ENCODE measurements at regions not wholly inside any gene's neighbourhood (a gene's known extent, or its start where the extent isn't known, plus 50 kb on each side); places are given as distances from the start of the nearest gene placed in this dataset.
"Not testable (repeated sequence)": the region's sequence is repeated elsewhere in the genome, so short reads cannot be mapped to it uniquely, and the experiment has no call there.

DNA sequence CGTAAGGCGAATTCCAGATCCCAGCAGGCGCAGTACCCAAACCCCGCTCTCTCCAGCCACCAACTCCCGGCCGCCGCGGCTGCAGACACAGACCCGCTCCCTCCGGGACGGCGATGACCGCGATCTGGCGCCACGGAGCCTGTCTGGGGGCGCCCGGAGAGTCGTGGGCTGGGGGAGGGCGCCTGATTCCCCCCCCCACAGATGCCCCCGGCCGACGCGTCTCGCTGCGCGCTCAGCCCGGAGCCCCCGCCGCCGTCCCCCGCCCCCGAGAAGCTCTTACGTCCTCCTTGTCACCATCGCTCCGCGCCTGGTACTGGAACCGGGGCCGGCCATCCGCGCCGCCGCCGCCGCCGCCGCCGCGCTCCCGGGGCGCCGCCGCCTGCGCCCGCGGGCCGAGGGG lies 173.6 kb downstream of the ATP6V0E2 start:
- H3K9me3 Mint-ChIP-seq; DNase-seq; H3K36me3 Mint-ChIP-seq (ENCODE audit: insufficient read depth): not testable (repeated sequence)
- peaks cover 37% of the 10 kb centered on the region for H3K27me3 Mint-ChIP-seq (ENCODE audit: low read depth)
- peak overlapping the region; percentile 70 for H3K4me3 Mint-ChIP-seq
- ATAC-seq = peak; percentile 26 to 34
- H3K4me1 Mint-ChIP-seq (ENCODE audit: low read depth) = peaks cover 13% of the 10 kb centered on the region

DNA sequence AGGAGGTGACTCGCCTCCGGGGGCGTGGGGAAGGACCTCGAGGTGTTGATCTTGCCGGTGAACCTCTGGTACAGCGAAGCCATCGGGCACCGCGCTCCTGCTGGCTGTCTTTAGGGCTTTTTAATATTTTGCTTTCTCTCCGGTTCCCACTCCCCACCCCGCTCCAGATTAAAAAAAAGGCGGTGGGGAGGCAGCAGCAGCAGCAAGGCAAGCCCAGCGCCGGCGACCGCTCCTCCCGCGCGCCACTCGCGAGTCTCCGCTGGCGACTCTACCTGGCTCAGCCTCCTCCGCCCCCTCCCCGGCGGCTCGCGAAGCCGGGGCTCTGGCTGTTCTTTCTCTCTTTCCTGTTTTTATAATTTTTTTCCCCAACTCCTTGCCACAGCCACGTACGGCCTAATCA lies 174.0 kb downstream of the ATP6V0E2 start:
- Mint-ChIP-seq H3K4me3 (peak overlapping the region; percentile 72), H3K4me1 (ENCODE audit: low read depth) (peaks cover 13% of the 10 kb centered on the region), H3K27me3 (ENCODE audit: low read depth) (peaks cover 37% of the 10 kb centered on the region)
- not testable (repeated sequence) for DNase-seq; H3K9me3 Mint-ChIP-seq; H3K36me3 Mint-ChIP-seq (ENCODE audit: insufficient read depth)
- ATAC-seq = peak; percentile 33 to 34

DNA sequence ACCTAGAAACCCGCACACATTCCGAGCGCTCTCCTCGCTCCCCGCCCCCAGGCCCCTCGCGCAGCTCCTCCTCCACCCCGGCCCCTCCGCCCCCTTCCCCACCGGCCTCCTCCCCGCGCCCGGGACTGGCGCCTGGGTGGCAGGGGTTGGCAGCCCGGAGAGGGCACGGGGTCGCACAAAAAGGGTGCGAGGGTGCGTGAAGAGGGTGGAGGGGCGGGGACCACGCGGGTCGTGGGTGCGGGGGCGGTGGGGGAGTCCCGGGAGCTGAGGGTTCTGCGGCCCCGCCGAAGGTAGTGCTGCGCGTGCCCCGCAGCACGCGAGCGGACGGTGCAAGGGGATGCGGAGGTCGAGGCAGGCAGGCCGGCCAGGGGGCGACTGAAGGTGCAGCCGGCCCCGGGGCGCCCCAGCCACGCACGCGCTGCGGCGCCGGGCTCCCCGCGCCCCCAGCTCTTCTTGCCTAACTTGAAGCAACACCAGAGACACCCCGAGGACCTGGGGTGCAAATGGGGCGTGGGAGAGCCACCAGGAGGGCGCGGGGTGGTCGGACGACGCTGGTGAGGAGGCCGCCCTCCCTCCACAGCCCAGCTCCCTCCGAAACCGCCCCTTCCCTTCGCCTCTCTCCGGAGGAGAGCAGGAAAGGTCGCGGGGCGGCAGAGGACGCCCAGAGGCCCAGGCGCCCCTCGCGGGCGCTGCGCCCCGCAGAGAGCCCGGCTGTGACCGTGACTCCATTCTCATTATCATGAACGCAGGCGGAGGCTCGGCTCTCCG lies 174.7 kb downstream of the ATP6V0E2 start:
- peak; percentile 46 to 58 for ATAC-seq
- Mint-ChIP-seq H3K27me3 (ENCODE audit: low read depth) (peaks cover 37% of the 10 kb centered on the region), H3K4me3 (peak overlapping the region; percentile 72), H3K4me1 (ENCODE audit: low read depth) (peaks cover 13% of the 10 kb centered on the region)
- not testable (repeated sequence) for H3K36me3 Mint-ChIP-seq (ENCODE audit: insufficient read depth); H3K9me3 Mint-ChIP-seq; DNase-seq

DNA sequence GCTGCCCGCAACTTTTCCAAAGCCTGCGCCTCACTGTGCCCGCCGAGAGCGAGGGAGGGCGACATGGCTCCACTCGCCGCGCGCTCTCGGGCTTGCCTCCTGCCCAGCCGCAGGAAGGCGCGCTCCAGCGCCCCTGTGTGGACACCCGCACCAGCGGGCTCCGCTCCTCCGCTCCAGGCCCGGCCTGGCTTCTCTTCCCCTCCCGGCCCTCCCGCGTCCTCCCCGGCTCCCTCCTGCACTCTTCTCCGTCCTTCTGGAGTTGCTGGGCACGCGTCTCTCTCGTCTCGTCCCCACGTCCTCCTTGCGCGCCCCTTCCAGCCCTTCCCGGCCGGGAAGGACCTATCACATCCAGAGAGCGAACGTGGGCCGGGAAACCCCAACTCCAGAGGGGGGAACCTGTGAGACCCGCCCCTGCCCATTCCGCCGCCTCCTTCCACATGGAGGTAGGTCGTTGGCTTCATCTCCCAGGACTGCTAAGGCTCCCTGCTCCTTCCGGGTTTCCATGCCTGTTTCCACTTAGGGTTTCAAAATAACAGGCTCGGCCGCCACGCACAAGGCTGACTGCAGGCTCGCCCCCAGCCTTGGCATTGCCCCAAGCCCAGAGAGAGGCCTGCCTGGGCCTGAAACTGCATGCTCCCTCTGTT lies 175.4 kb downstream of the ATP6V0E2 start:
- Mint-ChIP-seq H3K4me3 (peak overlapping the region; percentile 64), H3K27me3 (ENCODE audit: low read depth) (peaks cover 34% of the 10 kb centered on the region), H3K4me1 (ENCODE audit: low read depth) (peaks cover 13% of the 10 kb centered on the region)
- not testable (repeated sequence) for H3K36me3 Mint-ChIP-seq (ENCODE audit: insufficient read depth); H3K9me3 Mint-ChIP-seq; DNase-seq
- peak; percentile 75 to 79 for ATAC-seq

DNA sequence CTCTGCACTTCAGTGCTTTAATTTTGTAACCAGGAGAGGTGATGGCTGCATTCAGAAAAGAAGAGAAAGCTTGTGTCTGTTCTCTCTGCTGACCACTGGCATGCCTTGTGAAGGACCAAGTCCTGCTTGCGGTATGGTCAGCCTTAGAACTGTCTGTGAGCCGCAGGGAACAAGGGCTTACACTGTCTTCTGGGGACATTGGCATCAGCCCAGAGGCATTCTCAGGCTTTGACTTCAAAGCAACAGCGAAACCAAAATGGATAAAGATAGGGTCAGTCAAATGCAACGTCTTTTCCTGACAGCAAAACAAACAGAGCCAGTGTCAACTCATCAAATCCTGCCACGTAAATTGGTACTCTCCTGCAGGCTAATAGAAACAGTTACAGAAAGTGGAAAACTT lies 179.6 kb downstream of the ATP6V0E2 start:
- not testable (repeated sequence) for DNase-seq; H3K9me3 Mint-ChIP-seq; H3K4me3 Mint-ChIP-seq; ATAC-seq; H3K36me3 Mint-ChIP-seq (ENCODE audit: insufficient read depth); H3K4me1 Mint-ChIP-seq (ENCODE audit: low read depth)
- H3K27me3 Mint-ChIP-seq (ENCODE audit: low read depth) = peaks cover 12% of the 10 kb centered on the region

DNA sequence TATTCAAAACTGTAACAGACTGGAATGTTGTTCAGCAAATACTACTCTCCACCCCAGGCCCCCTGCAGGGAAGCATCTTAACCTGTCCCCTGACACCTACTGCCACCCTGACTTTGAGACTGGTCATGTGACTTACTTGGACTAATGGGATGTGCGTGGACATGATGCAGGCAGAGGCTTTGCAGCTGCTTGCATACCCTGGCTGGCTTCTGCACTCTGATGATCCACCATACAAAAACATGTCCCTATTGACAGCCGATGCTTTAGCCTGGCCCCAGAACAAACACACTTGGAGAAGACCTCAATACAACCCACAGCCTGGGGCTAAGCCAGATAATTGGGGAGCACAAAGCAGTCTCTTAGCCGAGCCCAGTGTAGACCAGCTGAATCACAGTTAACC lies 180.5 kb downstream of the ATP6V0E2 start:
- H3K4me3 Mint-ChIP-seq, ATAC-seq: not testable (repeated sequence)

DNA sequence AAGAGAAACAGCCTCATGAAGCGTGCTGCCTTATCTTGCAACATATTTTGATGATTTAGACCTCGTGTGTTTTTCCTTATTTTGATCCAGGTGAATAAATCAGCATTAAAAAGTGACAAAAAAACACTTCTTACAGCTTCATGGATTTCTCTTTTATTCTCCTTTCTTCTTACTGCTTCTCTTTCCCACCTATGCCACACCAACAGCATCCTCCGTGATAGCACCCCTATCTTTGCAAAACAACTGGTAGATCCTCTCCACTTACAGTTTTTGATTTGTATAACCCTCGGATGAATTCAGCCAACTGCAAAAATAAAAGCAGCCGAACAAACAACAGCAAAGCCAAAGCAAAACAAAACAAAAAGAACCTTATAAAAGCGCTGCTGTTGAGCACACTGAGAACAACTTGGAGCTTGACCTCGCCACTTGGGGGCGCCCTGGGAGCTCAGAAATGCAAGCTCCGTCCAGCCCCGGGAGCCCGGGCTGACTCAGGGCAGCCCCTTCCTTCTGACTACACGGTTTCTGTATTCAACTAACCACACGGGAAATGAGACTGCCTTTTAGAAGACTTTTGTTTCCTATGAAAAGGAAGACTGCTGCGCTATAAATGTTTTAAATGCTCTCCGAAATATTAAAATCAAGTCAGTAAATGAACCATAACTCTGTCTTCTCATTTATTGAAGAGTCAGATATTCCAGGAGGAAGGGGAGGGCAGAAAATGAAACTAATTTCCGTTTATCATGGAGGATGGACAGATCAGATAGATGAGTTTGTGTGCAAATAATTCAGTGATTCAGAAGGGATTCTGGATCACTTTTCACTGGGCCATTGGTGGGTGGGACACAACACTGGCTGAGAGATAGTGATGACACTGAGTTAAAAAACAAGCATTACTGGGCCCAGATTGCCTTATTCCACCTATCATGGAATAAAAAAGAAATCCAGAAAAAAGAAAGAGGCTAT lies 186.8 kb downstream of the ATP6V0E2 start:
- ATAC-seq = peak; percentile 98 to 100
- H3K36me3 Mint-ChIP-seq (ENCODE audit: insufficient read depth); H3K4me1 Mint-ChIP-seq (ENCODE audit: low read depth); H3K9me3 Mint-ChIP-seq; H3K4me3 Mint-ChIP-seq; H3K27me3 Mint-ChIP-seq (ENCODE audit: low read depth): not testable (repeated sequence)
- peak; percentile 84 for DNase-seq

More for the DNA sequence above, 180.5 kb downstream of the ATP6V0E2 start:
- DNase-seq; H3K27me3 Mint-ChIP-seq (ENCODE audit: low read depth); H3K4me1 Mint-ChIP-seq (ENCODE audit: low read depth); H3K9me3 Mint-ChIP-seq; H3K36me3 Mint-ChIP-seq (ENCODE audit: insufficient read depth): not testable (repeated sequence)

DNA sequence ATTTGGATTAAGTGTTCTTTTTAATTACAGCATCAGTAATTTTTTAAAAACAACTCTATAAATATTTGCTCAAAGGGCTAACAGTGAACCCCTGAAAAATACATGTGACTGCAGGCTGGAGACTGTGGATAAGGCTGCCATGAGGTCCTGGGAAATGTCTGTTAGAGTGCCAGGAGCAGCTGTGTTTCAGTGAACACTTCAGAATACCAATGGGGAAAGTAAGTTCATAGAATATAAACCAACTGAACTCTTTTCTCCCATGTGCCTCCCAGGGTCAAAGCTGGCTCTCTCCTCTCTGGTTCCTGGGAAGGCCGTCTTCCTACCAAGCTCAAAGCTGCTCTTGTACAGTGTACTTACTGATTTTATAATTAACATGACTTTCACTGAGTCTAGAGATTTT lies 189.4 kb downstream of the ATP6V0E2 start:
- not testable (repeated sequence) for ATAC-seq; DNase-seq; H3K9me3 Mint-ChIP-seq; H3K27me3 Mint-ChIP-seq (ENCODE audit: low read depth); H3K4me1 Mint-ChIP-seq (ENCODE audit: low read depth); H3K4me3 Mint-ChIP-seq; H3K36me3 Mint-ChIP-seq (ENCODE audit: insufficient read depth)

DNA sequence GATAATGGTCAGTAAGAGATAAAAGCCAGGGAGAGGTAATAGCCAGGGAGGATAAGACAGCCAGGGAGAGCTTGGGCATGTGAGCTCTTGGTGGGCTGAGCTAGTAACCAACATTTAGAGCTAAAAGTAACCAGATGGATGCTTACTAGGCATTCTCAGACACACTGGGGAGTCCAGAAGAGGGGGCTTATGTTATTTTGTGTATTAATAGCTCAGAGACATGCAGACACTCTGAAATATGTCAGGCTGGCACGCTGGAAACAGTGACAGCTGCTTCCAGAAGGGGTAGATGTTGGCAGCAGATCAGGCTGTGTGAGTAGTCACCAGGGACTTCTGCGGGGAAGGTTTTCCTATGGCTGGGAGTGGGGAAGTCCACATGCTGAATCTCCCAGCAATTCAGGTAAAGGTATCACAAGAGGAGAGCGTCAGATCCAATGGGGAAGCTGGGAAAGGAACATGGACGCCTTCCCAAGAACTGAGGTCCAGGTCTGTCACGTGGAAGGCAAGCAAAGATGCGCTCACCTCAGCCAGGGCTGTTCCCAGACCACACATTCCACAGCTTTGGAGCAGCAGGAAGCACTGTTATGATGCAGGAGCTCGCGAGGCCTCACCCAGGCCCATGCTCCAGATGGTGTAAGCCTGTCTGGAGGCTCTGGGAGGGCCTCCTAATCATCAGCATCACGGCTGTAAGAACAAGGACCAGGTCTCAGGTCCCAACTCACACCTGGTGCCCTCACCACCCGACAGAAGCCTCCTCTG lies 196.0 kb downstream of the ATP6V0E2 start:
- H3K36me3 Mint-ChIP-seq (ENCODE audit: insufficient read depth); ATAC-seq: not testable (repeated sequence)

DNA sequence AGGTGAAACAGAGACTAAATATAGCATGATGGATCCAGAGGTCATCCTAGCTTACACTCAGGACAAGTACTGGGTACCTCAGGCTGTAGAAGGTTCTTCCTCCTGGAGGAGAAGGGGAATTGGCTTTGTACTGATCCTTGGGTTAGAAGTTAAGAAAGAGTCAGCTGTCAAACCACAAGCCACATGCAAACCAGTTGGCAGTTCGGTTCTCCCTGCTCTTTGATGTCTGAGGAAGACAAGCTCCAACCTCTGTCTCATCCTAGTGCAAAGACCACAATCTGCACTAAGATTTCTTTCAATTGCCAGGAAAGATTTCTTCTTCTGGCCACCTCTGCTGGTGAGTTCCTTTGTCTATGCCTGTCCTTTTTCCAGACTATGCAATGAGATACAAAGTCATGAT lies 203.8 kb downstream of the ATP6V0E2 start:
- H3K4me1 Mint-ChIP-seq (ENCODE audit: low read depth); ATAC-seq; H3K9me3 Mint-ChIP-seq; DNase-seq; H3K27me3 Mint-ChIP-seq (ENCODE audit: low read depth); H3K36me3 Mint-ChIP-seq (ENCODE audit: insufficient read depth); H3K4me3 Mint-ChIP-seq: not testable (repeated sequence)

More for the DNA sequence above, 196.0 kb downstream of the ATP6V0E2 start:
- DNase-seq; H3K9me3 Mint-ChIP-seq; H3K4me3 Mint-ChIP-seq; H3K4me1 Mint-ChIP-seq (ENCODE audit: low read depth); H3K27me3 Mint-ChIP-seq (ENCODE audit: low read depth): not testable (repeated sequence)

DNA sequence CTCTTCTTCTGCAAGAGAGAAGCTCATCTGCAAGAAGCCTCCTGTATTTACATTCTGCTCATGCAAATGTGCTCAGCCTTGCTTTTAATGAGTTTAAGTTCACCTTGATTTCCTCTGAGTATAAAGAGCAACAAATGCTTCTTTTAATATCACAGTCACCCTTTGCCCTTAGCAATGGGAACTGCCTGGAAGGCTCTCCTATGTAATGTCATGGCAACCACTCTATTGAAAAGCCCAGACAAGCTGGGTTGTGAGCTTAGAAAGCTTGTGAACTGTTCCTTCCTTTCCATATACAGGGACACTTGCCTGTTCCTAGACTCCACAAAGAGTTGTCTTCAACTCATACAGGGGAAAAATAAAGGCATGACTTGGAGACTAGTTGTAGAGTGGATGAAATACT lies 208.1 kb downstream of the ATP6V0E2 start:
- H3K36me3 Mint-ChIP-seq (ENCODE audit: insufficient read depth); H3K9me3 Mint-ChIP-seq; H3K4me3 Mint-ChIP-seq; ATAC-seq; H3K4me1 Mint-ChIP-seq (ENCODE audit: low read depth); DNase-seq: not testable (repeated sequence)
- peaks cover 16% of the 10 kb centered on the region for H3K27me3 Mint-ChIP-seq (ENCODE audit: low read depth)

DNA sequence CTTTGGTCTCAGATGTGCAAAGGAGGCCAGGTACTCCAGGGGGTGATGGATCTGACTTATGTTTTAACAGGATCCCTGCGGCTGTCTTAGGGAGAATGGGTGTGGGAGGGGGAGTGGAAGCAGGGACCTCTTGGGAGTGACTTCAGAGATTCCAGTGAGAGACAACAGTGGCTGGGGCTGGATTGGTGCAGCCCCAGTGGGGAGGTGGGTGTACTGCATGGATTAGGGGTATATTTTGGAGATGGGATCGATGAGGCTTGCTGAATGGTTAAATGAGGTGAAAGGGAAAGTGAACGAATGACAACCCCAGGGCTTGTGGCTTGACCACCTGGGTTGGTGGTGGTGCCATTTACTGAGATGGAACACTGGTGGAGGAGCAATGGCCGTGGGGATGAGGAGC lies 211.0 kb downstream of the ATP6V0E2 start:
- not testable (repeated sequence) for DNase-seq; ATAC-seq; H3K9me3 Mint-ChIP-seq; H3K4me3 Mint-ChIP-seq; H3K4me1 Mint-ChIP-seq (ENCODE audit: low read depth); H3K36me3 Mint-ChIP-seq (ENCODE audit: insufficient read depth)
- H3K27me3 Mint-ChIP-seq (ENCODE audit: low read depth) = peaks cover 13% of the 10 kb centered on the region

DNA sequence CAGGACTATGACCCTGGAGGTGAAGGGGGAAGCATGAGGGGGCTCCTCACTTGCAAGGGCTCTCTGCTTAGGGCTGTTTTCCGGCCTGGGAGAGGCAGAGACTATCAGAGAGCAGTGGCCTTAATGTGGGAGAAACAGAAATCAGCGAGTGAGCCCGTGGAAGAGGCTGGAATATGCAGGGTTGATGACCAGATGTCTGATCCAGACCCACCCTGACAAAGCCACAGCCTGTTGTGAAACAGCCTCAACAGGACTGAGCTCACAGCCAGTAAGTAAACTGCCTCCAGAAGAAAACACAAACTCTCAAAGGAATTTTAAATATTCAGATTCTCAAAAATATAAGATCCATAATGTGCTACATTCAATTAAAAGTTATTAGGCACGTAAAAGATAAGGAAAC lies 213.7 kb downstream of the ATP6V0E2 start:
- H3K36me3 Mint-ChIP-seq (ENCODE audit: insufficient read depth); DNase-seq: not testable (repeated sequence)

DNA sequence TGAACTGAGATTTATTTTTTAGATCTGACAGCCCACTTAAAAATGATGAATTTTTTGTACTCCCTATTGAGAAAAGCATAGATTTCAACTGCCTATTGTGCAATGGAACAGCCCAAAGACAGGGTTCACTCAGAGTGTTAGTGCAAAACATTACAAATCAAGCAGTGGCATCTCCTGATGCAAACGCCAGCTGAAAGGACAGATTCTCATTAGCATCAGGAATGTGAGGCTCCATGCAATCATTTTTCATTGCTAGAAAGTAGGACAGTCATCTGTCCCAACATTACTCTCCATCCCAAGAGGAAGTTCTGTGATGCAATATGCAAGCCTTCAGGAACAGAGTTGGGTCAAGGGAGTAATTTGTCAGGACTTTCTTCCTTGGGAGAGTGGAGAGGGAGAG lies 215.4 kb downstream of the ATP6V0E2 start:
- not testable (repeated sequence) for H3K4me1 Mint-ChIP-seq (ENCODE audit: low read depth); DNase-seq; H3K36me3 Mint-ChIP-seq (ENCODE audit: insufficient read depth); ATAC-seq; H3K9me3 Mint-ChIP-seq; H3K4me3 Mint-ChIP-seq
- peaks cover 11% of the 10 kb centered on the region for H3K27me3 Mint-ChIP-seq (ENCODE audit: low read depth)

More for the DNA sequence above, 213.7 kb downstream of the ATP6V0E2 start:
- peaks cover 11% of the 10 kb centered on the region for H3K27me3 Mint-ChIP-seq (ENCODE audit: low read depth)
- H3K4me3 Mint-ChIP-seq; ATAC-seq; H3K9me3 Mint-ChIP-seq; H3K4me1 Mint-ChIP-seq (ENCODE audit: low read depth): not testable (repeated sequence)
